K562 (cell line): ENCODE measurements at regions not wholly inside any gene's neighbourhood (a gene's known extent, or its start where the extent isn't known, plus 50 kb on each side); places are given as distances from the start of the nearest gene placed in this dataset.

ENCODE experiments used
- ATAC-seq: fragments of 200-7000 bp; cut with Tn5 transposase; 3 replicates; pipeline ENCODE4 v1.9.1; 2020; ENCODE audit warnings: moderate library complexity
- BruUV-seq: library from RNA; stranded (reverse); fragments of 400-500 nt; replicated peaks from 2 replicates; lab custom pipeline; 2021; lab: Mats Ljungman, UMichigan
- CTCF ChIA-PET: fragments of 300-600 bp; formaldehyde crosslinking; extraction: SDS; loops from one replicate; lab custom pipeline; 2021; ENCODE audit warnings: low intra/inter-chr PET ratio; lab: Yijun Ruan, JAX
- POLR2A ChIA-PET: fragments of 300-600, 350-650 bp; sonication (Branson Sonifier 250); formaldehyde crosslinking; extraction: SDS; loops from one replicate; lab custom pipeline; 2021; ENCODE audit warnings: antibody characterized with exemption, inconsistent platforms; lab: Yijun Ruan, JAX
- DNase-seq, 4 experiments: peaks; one replicate each; pipeline versions ENCODE4 v3.0.0 to v3.0.0-alpha.2; 2011 to 2018; ENCODE audit warnings: low spot score in 3 of 4, mixed read lengths in 3 of 4; ENCODE audit errors: extremely low read depth in 1 of 4
- FAIRE-seq: peaks from 2 replicates; lab custom pipeline; 2011; peaks lifted over from hg19 to GRCh38; lab: Jason Lieb, UNC
- H2AFZ ChIP-seq: 2 replicates; pipeline ENCODE4 v1.6.0; 2011; ENCODE audit warnings: low read depth, low read length, control low read depth, inconsistent platforms
- H3K27ac ChIP-seq: fragments of 200-600 bp; 3 replicates; pipeline ENCODE4 v1.8.0; 2011; ENCODE audit warnings: low read depth, mild to moderate bottlenecking, control low read depth, inconsistent platforms, low read length, moderate library complexity, mixed read lengths; ENCODE audit errors: extremely low read depth
- H3K27me3 ChIP-seq, 2 experiments: fragments of 300-600 bp in 1 of 2; 2 replicates in 1 of 2; 3 replicates in 1 of 2; pipeline versions ENCODE4 v1.6.0 to v1.8.0; 2011; ENCODE audit warnings: inconsistent platforms in 2 of 2, low read length in 2 of 2, mild to moderate bottlenecking in 1 of 2, mixed read lengths in 1 of 2, moderate library complexity in 1 of 2; ENCODE audit not compliant: control insufficient read depth in 2 of 2, insufficient read depth in 2 of 2
- H3K36me3 ChIP-seq: fragments of 300-600 bp; 3 replicates; pipeline ENCODE4 v1.8.0; 2011; ENCODE audit warnings: mild to moderate bottlenecking, low read length, inconsistent platforms; ENCODE audit not compliant: control insufficient read depth, insufficient read depth
- H3K4me1 ChIP-seq, 2 experiments: fragments of 200-600 bp in 1 of 2; replicated peaks in 1 of 2; 2 replicates in 1 of 2; 3 replicates in 1 of 2; pipeline versions ENCODE4 v1.5.1 to v1.8.0; 2011; ENCODE audit warnings: inconsistent platforms in 2 of 2, low read length in 2 of 2, mild to moderate bottlenecking in 1 of 2, mixed read lengths in 1 of 2, moderate library complexity in 1 of 2; ENCODE audit not compliant: control insufficient read depth in 2 of 2, insufficient read depth in 2 of 2
- H3K4me2 ChIP-seq: 2 replicates; pipeline ENCODE4 v1.6.1; 2011; ENCODE audit warnings: low read length, control low read depth, inconsistent platforms, mixed read lengths; ENCODE audit not compliant: insufficient read depth
- H3K4me3 ChIP-seq: fragments of 200-600 bp; sonication (generic), shearing (Covaris generic); 2 replicates; pipeline ENCODE4 v1.5.1; 2016; ENCODE audit warnings: control low read depth, inconsistent platforms
- H3K79me2 ChIP-seq: fragments of 200-600 bp; 3 replicates; pipeline ENCODE4 v1.8.0; 2011; ENCODE audit warnings: low read length, inconsistent platforms; ENCODE audit not compliant: control insufficient read depth, insufficient read depth
- H3K9ac ChIP-seq, 2 experiments: 2 replicates each; pipeline versions ENCODE4 v1.6.0 to v1.6.1; 2011; ENCODE audit warnings: low read depth in 2 of 2, low read length in 2 of 2, control low read depth in 1 of 2, inconsistent platforms in 1 of 2, mild to moderate bottlenecking in 1 of 2, mixed read lengths in 1 of 2; ENCODE audit not compliant: insufficient read depth in 1 of 2
- H3K9me1 ChIP-seq: one replicate; pipeline ENCODE4 v1.6.0; 2011; ENCODE audit warnings: inconsistent platforms, mild to moderate bottlenecking, low read length, moderate library complexity; ENCODE audit not compliant: control insufficient read depth, insufficient read depth
- H3K9me3 ChIP-seq: replicated peaks from 2 replicates; pipeline ENCODE4 v1.5.1; 2011; ENCODE audit warnings: low read depth, low read length, inconsistent platforms; ENCODE audit not compliant: control insufficient read depth, insufficient read depth
- H4K20me1 ChIP-seq: replicated peaks from 2 replicates; pipeline ENCODE4 v1.6.1; 2011; ENCODE audit warnings: low read length, inconsistent platforms, mixed read lengths; ENCODE audit not compliant: control insufficient read depth, insufficient read depth
- COPS2 ChIP-seq: fragments of 450-650 bp; conservative IDR thresholded peaks from 2 replicates; pipeline ENCODE4 v1.6.1; 2016; ENCODE audit warnings: mild to moderate bottlenecking, moderate library complexity
- KAT2B ChIP-seq: IDR thresholded peaks from one replicate; pipeline ENCODE4 v1.6.1; 2012; ENCODE audit warnings: low read depth, mild to moderate bottlenecking, control low read depth, inconsistent platforms, low read length, moderate library complexity
- KDM4B ChIP-seq, 2 experiments: fragments of 450-650 bp in 1 of 2; sonication (generic) in 1 of 2; IDR thresholded peaks; 2 replicates each; pipeline ENCODE4 v1.6.1; 2016 to 2017; ENCODE audit warnings: borderline replicate concordance in 2 of 2, antibody characterized with exemption in 1 of 2, low read depth in 1 of 2, mild to moderate bottlenecking in 1 of 2
- NFXL1 ChIP-seq: fragments of 450-650 bp; formaldehyde crosslinking; IDR thresholded peaks from 2 replicates; pipeline ENCODE4 v1.4.0; 2021; ENCODE audit warnings: mild to moderate bottlenecking
- U2AF2 ChIP-seq: fragments of 200-400 bp; formaldehyde crosslinking; optimal IDR thresholded peaks from 2 replicates; pipeline ENCODE3; 2017; ENCODE audit warnings: low read depth, mild to moderate bottlenecking, low read length
- ZNF174 ChIP-seq: fragments of 250-450 bp; sonication (Bioruptor Pico); IDR thresholded peaks from 2 replicates; pipeline ENCODE4 v1.4.0; 2020; ENCODE audit warnings: mild to moderate bottlenecking
- ZNF384 ChIP-seq: IDR thresholded peaks from 2 replicates; pipeline ENCODE4 v1.6.1; 2012; ENCODE audit warnings: low read depth, low read length, improper control_type of control experiment
- in situ Hi-C: fragments of 300-500 bp; cut with MboI; formaldehyde crosslinking; loops from 4 replicates; pipeline ENCODE4 v1.15.0; 2018; ENCODE audit warnings: inconsistent platforms, mixed read lengths
- intact Hi-C: fragments of 100-400 bp; cut with micrococcal nuclease; formaldehyde crosslinking; loops from 2 replicates; pipeline ENCODE4 v1.14.2; 2022
- TF ChIP-seq, protein P1 (sequence below): fragments of 450-650 bp; formaldehyde crosslinking; conservative IDR thresholded peaks from 2 replicates; pipeline ENCODE4 v1.4.0; 2022; ENCODE audit warnings: mild to moderate bottlenecking, missing genetic modification characterization

DNA sequence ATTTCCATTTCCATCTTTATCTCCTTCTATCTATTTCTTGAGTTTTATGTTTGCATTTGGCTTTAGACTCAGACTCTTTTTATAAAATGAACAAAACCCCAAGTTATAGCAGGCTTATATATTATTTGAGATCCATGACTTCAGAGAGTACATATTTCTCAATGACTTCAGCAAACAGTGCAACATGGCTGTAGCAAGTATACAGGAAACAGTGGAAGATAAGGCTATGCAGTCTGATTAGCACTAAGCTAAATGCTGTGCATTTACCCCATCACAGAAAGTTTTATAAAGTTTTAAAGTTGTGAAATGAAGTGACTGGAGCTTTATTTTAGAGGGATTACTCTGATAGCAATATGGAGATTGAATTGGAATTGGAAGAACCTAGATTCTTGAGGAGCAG is 463.5 kb upstream of the TGFBR2 start:
- Histone ChIP-seq H3K27ac (no peak overlapping the region), H4K20me1 (no peaks in the 10 kb centered on the region), H3K4me1 (no peaks in the 10 kb centered on the region), H3K9me1 (no peaks in the 10 kb centered on the region), H3K4me3 (no peak overlapping the region), H3K9ac (no peak overlapping the region), H2AFZ (no peak overlapping the region), H3K36me3 (no peaks in the 10 kb centered on the region), H3K9me3 (peaks cover 2% of the 10 kb centered on the region; the same call in 1 of the 2 replicates), H3K27me3 (no peaks in the 10 kb centered on the region), H3K79me2 (no peaks in the 10 kb centered on the region), H3K4me2 (no peak overlapping the region)
- BruUV-seq, result no TSS peak
- TF ChIP-seq ZNF174 (no peak), U2AF2 (no peak), KDM4B (IDR thresholded peaks at IDR 0.05; ENCODE audit: borderline replicate concordance in 2 of 2, low read depth in 1 of 2) (no peak), KAT2B (no peak), COPS2 (no peak), NFXL1 (no peak), ZNF384 (no peak)
- TF ChIP-seq, protein P1, sequence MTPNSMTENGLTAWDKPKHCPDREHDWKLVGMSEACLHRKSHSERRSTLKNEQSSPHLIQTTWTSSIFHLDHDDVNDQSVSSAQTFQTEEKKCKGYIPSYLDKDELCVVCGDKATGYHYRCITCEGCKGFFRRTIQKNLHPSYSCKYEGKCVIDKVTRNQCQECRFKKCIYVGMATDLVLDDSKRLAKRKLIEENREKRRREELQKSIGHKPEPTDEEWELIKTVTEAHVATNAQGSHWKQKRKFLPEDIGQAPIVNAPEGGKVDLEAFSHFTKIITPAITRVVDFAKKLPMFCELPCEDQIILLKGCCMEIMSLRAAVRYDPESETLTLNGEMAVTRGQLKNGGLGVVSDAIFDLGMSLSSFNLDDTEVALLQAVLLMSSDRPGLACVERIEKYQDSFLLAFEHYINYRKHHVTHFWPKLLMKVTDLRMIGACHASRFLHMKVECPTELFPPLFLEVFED (CRISPR knock-in tag), result no peak
- in situ Hi-C loops (no loop called here), intact Hi-C loops (no loop called here)
- DNase-seq (no peak), FAIRE-seq (no peak), ATAC-seq (no peak)
- ChIA-PET POLR2A (no interaction called here), CTCF (no interaction called here)
